ENCODE measurements at regions not wholly inside any gene's neighbourhood (a gene's known extent, or its start where the extent isn't known, plus 50 kb on each side); places are given as distances from the start of the nearest gene placed in this dataset.
"Not testable (repeated sequence)": the region's sequence is repeated elsewhere in the genome, so short reads cannot be mapped to it uniquely, and the experiment has no call there.

- no peak for DNase-seq (ENCODE audit: extremely low read depth in 1 of 2, low read depth in 1 of 2)
Observed at GRCh38 chr16:9603316-9603715, 511.9 kb downstream of the HAPSTR1 start.

- DNase-seq (ENCODE audit: extremely low read depth in 1 of 2, low read depth in 1 of 2), result no peak
Observed at GRCh38 chr16:9607515-9608230, 516.2 kb downstream of the HAPSTR1 start.

- no peak for DNase-seq (ENCODE audit: extremely low read depth in 1 of 2, low read depth in 1 of 2)
Observed at GRCh38 chr16:9610727-9611126, 519.3 kb downstream of the HAPSTR1 start.

- DNase-seq (ENCODE audit: extremely low read depth in 1 of 2, low read depth in 1 of 2), result no peak
Observed at GRCh38 chr16:9612267-9612666, 520.8 kb downstream of the HAPSTR1 start.

- no peak for DNase-seq (ENCODE audit: extremely low read depth in 1 of 2, low read depth in 1 of 2)
Observed at GRCh38 chr16:9614389-9614788, 522.9 kb downstream of the HAPSTR1 start.

GRCh38 chr16:9622268-9622667, 530.8 kb downstream of the HAPSTR1 start:
- no peak for DNase-seq (ENCODE audit: extremely low read depth in 1 of 2, low read depth in 1 of 2)

GRCh38 chr16:9625122-9625521, 533.7 kb downstream of the HAPSTR1 start:
- DNase-seq (ENCODE audit: extremely low read depth in 1 of 2, low read depth in 1 of 2), result no peak

- no peak for DNase-seq (ENCODE audit: extremely low read depth in 1 of 2, low read depth in 1 of 2)
Observed at GRCh38 chr16:9627427-9627826, 536.0 kb downstream of the HAPSTR1 start.

- no peak for DNase-seq (ENCODE audit: extremely low read depth in 1 of 2, low read depth in 1 of 2)
Observed at GRCh38 chr16:9630119-9630518, 538.7 kb downstream of the HAPSTR1 start.

- DNase-seq (ENCODE audit: extremely low read depth in 1 of 2, low read depth in 1 of 2), result no peak
Observed at GRCh38 chr16:9630985-9631384, 539.5 kb downstream of the HAPSTR1 start.

- DNase-seq (ENCODE audit: extremely low read depth in 1 of 2, low read depth in 1 of 2), result no peak
Observed at GRCh38 chr16:9633844-9634243, 542.4 kb downstream of the HAPSTR1 start.

GRCh38 chr16:9635150-9635720, 543.8 kb downstream of the HAPSTR1 start:
- DNase-seq (ENCODE audit: extremely low read depth in 1 of 2, low read depth in 1 of 2), result not testable (repeated sequence)

GRCh38 chr16:9644258-9644657, 538.0 kb downstream of the GRIN2A start:
- no peak for DNase-seq (ENCODE audit: extremely low read depth in 1 of 2, low read depth in 1 of 2)

- no peak for DNase-seq (ENCODE audit: extremely low read depth in 1 of 2, low read depth in 1 of 2)
Observed at GRCh38 chr16:9645911-9646310, 536.3 kb downstream of the GRIN2A start.

- no peak for DNase-seq (ENCODE audit: extremely low read depth in 1 of 2, low read depth in 1 of 2)
Observed at GRCh38 chr16:9647981-9648701, 534.1 kb downstream of the GRIN2A start.

- no peak for DNase-seq (ENCODE audit: extremely low read depth in 1 of 2, low read depth in 1 of 2)
Observed at GRCh38 chr16:9650284-9650683, 531.9 kb downstream of the GRIN2A start.

GRCh38 chr16:9655051-9655450, 527.2 kb downstream of the GRIN2A start:
- no peak for DNase-seq (ENCODE audit: extremely low read depth in 1 of 2, low read depth in 1 of 2)

- DNase-seq (ENCODE audit: extremely low read depth in 1 of 2, low read depth in 1 of 2), result no peak
Observed at GRCh38 chr16:9657641-9658040, 524.6 kb downstream of the GRIN2A start.

- DNase-seq (ENCODE audit: extremely low read depth in 1 of 2, low read depth in 1 of 2), result no peak
Observed at GRCh38 chr16:9658164-9658563, 524.1 kb downstream of the GRIN2A start.

- DNase-seq (ENCODE audit: extremely low read depth in 1 of 2, low read depth in 1 of 2), result no peak
Observed at GRCh38 chr16:9658586-9658985, 523.6 kb downstream of the GRIN2A start.

GRCh38 chr16:9660898-9661297, 521.3 kb downstream of the GRIN2A start:
- DNase-seq (ENCODE audit: extremely low read depth in 1 of 2, low read depth in 1 of 2), result no peak
